Cardiac muscle cell (in vitro differentiated cells and primary cell): ENCODE measurements at regions not wholly inside any gene's neighbourhood (a gene's known extent, or its start where the extent isn't known, plus 50 kb on each side); places are given as distances from the start of the nearest gene placed in this dataset.

Experiments
- DNase-seq, 2 donors: peaks; one replicate each; pipeline versions ENCODE4 v3.0.0 to v3.0.0-alpha.2; 2010 to 2017; ENCODE audit warnings: low read depth in 1 of 2, low spot score in 1 of 2
- H3K27ac ChIP-seq: fragments of 200-600 bp; sonication (generic); 2 replicates; pipeline ENCODE4 v1.5.1; 2016
- H3K27me3 ChIP-seq: fragments of 200-600 bp; sonication (generic); 2 replicates; pipeline ENCODE4 v1.6.0; 2016; ENCODE audit warnings: control low read depth
- H3K36me3 ChIP-seq: fragments of 200-600 bp; sonication (generic); 2 replicates; pipeline ENCODE4 v1.5.1; 2016; ENCODE audit warnings: control low read depth
- H3K4me1 ChIP-seq: fragments of 200-600 bp; sonication (generic); 2 replicates; pipeline ENCODE4 v1.8.1; 2017; ENCODE audit warnings: low read depth, mild to moderate bottlenecking, mixed run types
- H3K4me3 ChIP-seq: fragments of 200-600 bp; sonication (generic); 2 replicates; pipeline ENCODE4 v1.5.1; 2016; ENCODE audit warnings: mild to moderate bottlenecking
- H3K9me3 ChIP-seq: fragments of 200-600 bp; sonication (generic); 2 replicates; pipeline ENCODE4 v1.5.1; 2017; ENCODE audit warnings: low read depth, mild to moderate bottlenecking, control low read depth
- TF ChIP-seq, protein P1 (sequence below): IDR thresholded peaks from 2 replicates; pipeline ENCODE4 v1.5.1; 2012; ENCODE audit warnings: low read depth, mild to moderate bottlenecking, low read length

DNA sequence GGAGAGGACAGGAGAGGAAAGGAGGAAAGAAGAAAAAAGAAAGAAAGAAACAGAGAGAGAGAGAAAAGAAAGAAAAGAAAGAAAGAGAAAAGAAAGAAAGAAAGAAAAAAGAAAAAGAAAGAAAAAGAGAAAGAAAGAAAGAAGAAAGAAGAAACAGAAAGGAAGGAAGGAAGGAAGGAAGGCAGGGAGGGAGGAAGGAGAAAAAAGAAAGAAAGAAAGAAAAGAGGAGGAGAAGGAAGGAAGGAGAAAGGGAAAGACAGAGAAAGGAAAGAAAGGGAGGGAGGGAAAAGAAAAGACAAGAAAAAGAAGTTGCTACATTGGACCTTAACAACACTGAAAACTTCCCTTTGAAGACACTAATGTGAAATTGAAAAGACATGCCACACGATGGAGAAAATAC lies 56.6 kb upstream of the CCL2 start:
- Histone ChIP-seq H3K27me3 (peaks cover 14% of the 10 kb centered on the region), H3K27ac (no peak overlapping the region), H3K4me1 (no peaks in the 10 kb centered on the region), H3K36me3 (no peaks in the 10 kb centered on the region), H3K9me3 (no peaks in the 10 kb centered on the region), H3K4me3 (no peak overlapping the region)
- TF ChIP-seq, protein P1, sequence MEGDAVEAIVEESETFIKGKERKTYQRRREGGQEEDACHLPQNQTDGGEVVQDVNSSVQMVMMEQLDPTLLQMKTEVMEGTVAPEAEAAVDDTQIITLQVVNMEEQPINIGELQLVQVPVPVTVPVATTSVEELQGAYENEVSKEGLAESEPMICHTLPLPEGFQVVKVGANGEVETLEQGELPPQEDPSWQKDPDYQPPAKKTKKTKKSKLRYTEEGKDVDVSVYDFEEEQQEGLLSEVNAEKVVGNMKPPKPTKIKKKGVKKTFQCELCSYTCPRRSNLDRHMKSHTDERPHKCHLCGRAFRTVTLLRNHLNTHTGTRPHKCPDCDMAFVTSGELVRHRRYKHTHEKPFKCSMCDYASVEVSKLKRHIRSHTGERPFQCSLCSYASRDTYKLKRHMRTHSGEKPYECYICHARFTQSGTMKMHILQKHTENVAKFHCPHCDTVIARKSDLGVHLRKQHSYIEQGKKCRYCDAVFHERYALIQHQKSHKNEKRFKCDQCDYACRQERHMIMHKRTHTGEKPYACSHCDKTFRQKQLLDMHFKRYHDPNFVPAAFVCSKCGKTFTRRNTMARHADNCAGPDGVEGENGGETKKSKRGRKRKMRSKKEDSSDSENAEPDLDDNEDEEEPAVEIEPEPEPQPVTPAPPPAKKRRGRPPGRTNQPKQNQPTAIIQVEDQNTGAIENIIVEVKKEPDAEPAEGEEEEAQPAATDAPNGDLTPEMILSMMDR, result no peak
- no peak for DNase-seq

DNA sequence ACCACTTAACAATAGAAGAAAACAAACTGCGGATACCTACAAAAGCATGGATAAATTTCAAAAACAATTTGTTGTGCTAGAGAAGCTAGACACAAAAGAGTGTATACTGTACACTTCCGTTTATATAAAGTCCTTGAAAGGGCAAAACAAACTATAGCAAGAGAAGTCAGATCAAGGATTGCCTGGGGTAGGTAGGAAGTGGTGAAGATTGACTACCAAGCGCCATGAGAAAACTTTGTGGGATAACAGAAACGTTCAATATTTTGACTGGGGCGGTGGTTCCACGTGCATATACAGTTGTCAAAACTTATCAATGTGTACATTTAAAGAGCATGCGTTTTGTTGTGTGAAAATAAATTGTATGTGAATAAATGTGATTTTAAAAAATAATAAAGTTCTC lies 55.6 kb upstream of the CCL2 start:
- H3K36me3 ChIP-seq, result no peaks in the 10 kb centered on the region
- DNase-seq, result no peak
- H3K27me3 ChIP-seq, result peaks cover 14% of the 10 kb centered on the region
- TF ChIP-seq, protein P1, result no peak
- H3K4me3 ChIP-seq, result no peak overlapping the region
- no peaks in the 10 kb centered on the region for H3K9me3 ChIP-seq
- no peak overlapping the region for H3K27ac ChIP-seq
- no peaks in the 10 kb centered on the region for H3K4me1 ChIP-seq

DNA sequence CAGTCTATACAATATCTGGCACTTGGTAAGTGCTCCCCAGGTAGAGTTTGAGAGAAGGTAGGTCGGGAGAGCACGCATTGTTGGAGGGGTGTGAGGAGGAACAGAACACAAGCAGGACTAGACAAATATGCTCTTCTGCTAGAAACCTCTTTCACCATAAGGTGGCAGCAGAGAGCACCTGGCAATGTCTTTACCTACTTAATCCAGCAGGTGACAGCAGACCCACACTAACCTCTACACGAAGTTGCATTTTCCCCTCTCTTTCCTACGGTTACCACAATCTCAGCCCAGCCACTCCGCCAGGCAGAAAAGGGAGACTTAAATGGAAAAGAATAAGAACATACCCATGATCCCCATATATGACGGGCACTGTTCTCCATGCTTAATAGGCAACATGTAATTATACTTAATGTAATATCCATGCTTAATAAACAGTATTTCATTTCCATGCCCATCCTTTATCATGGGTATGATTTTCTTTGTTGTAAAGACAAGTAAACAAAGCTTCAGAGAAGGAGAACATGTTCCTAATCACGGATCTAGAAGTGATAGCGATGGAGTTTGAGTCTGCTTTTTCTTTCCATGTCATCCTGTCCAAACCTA lies 55.1 kb upstream of the CCL2 start:
- Histone ChIP-seq H3K4me3 (no peak overlapping the region), H3K4me1 (no peaks in the 10 kb centered on the region), H3K27me3 (peaks cover 14% of the 10 kb centered on the region), H3K36me3 (no peaks in the 10 kb centered on the region), H3K9me3 (no peaks in the 10 kb centered on the region), H3K27ac (no peak overlapping the region)
- TF ChIP-seq, protein P1, result peak; percentile 100
- DNase-seq, result peak; percentile 88 to 92

DNA sequence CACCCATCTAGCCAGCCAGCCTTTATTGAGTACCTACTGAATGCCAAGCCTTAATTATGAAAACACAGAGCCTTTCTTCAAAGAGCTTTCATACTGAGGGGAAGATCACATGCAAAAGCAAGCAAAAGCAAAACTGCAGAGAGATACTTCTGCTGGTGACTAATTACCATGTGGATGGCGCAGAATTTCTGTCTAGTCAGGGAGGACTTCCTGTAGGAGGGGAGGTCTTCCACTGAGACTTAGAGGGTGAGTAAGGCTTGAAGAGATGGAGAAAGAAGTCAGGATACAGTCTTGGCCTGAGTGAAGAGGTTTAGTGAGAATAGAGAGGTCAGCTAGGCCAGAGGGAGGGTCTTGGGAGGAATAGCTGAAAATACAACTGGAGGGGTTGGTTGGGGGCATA lies 53.9 kb upstream of the CCL2 start:
- H3K27ac ChIP-seq, result no peak overlapping the region
- peak in 1 of 2 donors; percentile 25 for DNase-seq
- TF ChIP-seq, protein P1, result no peak
- H3K4me1 ChIP-seq, result no peaks in the 10 kb centered on the region
- no peaks in the 10 kb centered on the region for H3K9me3 ChIP-seq
- H3K4me3 ChIP-seq, result no peak overlapping the region
- peaks cover 14% of the 10 kb centered on the region for H3K27me3 ChIP-seq
- no peaks in the 10 kb centered on the region for H3K36me3 ChIP-seq

DNA sequence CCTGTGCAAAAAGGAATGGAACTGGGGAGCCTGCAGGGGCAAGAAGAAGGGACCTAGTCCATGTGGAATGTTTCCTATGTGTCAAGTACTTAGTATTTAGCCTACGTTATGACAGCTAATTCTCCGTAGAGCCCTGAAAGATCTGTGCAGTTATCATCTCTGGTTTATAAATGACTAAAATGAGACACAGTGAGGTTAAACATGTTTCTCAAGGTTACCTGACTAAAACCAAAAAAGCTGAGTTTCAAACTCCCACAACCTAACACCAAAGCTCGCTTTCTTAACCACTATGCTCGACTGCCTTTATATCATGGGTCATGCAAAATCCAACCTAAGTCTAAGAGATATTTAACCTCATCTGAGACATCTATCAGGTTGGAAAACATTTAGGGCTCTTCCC lies 53.3 kb upstream of the CCL2 start:
- H3K4me1 ChIP-seq, result no peaks in the 10 kb centered on the region
- H3K27me3 ChIP-seq, result peaks cover 14% of the 10 kb centered on the region
- TF ChIP-seq, protein P1, result no peak

More for the DNA sequence above, 53.3 kb upstream of the CCL2 start:
- Histone ChIP-seq H3K9me3 (no peaks in the 10 kb centered on the region), H3K36me3 (no peaks in the 10 kb centered on the region), H3K27ac (no peak overlapping the region), H3K4me3 (no peak overlapping the region)
- DNase-seq, result no peak
